GM06990 (cell line): ENCODE measurements at regions not wholly inside any gene's neighbourhood (a gene's known extent, or its start where the extent isn't known, plus 50 kb on each side); places are given as distances from the start of the nearest gene placed in this dataset.

ENCODE experiments used
- DNase-seq: peaks from one replicate; pipeline ENCODE4 v3.0.0-alpha.2; 2011; ENCODE audit not compliant: insufficient read length; ENCODE audit errors: extremely low read depth
- H3K27me3 ChIP-seq: replicated peaks from 2 replicates; pipeline ENCODE4 v1.6.0; 2011; ENCODE audit warnings: low read length; ENCODE audit not compliant: control insufficient read depth, insufficient read depth
- H3K36me3 ChIP-seq: 2 replicates; pipeline ENCODE4 v1.5.1; 2011; ENCODE audit warnings: low read length; ENCODE audit not compliant: control insufficient read depth, insufficient read depth
- H3K4me3 ChIP-seq: replicated peaks from 2 replicates; pipeline ENCODE4 v1.5.1; 2011; ENCODE audit warnings: low read depth, mild to moderate bottlenecking, control low read depth, low read length
- CTCF ChIP-seq: IDR thresholded peaks from 2 replicates; pipeline ENCODE4 v1.5.1; 2011; ENCODE audit warnings: low read length, control low read depth, mild to moderate bottlenecking, inconsistent platforms; ENCODE audit not compliant: insufficient read depth, poor library complexity, severe bottlenecking

- no peak for TF ChIP-seq CTCF
- DNase-seq = no peak
- Histone ChIP-seq H3K36me3 (no peaks in the 10 kb centered on the region), H3K27me3 (no peaks in the 10 kb centered on the region), H3K4me3 (no peak overlapping the region)
Observed at GRCh38 chr2:219944866-219945265, 317.4 kb downstream of the SLC4A3 start.

GRCh38 chr2:219946021-219946420 is 318.6 kb downstream of the SLC4A3 start:
- no peak for TF ChIP-seq CTCF
- DNase-seq = no peak

GRCh38 chr2:219946529-219946928 is 319.1 kb downstream of the SLC4A3 start:
- Histone ChIP-seq H3K27me3 (no peaks in the 10 kb centered on the region), H3K4me3 (no peak overlapping the region)
- TF ChIP-seq CTCF = no peak

More at GRCh38 chr2:219946021-219946420, 318.6 kb downstream of the SLC4A3 start:
- Histone ChIP-seq H3K4me3 (no peak overlapping the region), H3K27me3 (no peaks in the 10 kb centered on the region), H3K36me3 (no peaks in the 10 kb centered on the region)

GRCh38 chr2:219947575-219947974 is 320.1 kb downstream of the SLC4A3 start:
- Histone ChIP-seq H3K36me3 (no peaks in the 10 kb centered on the region), H3K4me3 (no peak overlapping the region), H3K27me3 (no peaks in the 10 kb centered on the region)
- no peak for DNase-seq
- TF ChIP-seq CTCF = no peak

More at GRCh38 chr2:219946529-219946928, 319.1 kb downstream of the SLC4A3 start:
- H3K36me3 ChIP-seq = no peaks in the 10 kb centered on the region
- no peak for DNase-seq

GRCh38 chr2:219949053-219949452 is 321.6 kb downstream of the SLC4A3 start:
- Histone ChIP-seq H3K27me3 (no peaks in the 10 kb centered on the region), H3K4me3 (no peak overlapping the region), H3K36me3 (no peaks in the 10 kb centered on the region)
- DNase-seq = no peak
- no peak for TF ChIP-seq CTCF

- no peak overlapping the region for H3K4me3 ChIP-seq
- no peak for TF ChIP-seq CTCF
- H3K27me3 ChIP-seq = no peaks in the 10 kb centered on the region
- no peaks in the 10 kb centered on the region for H3K36me3 ChIP-seq
- no peak for DNase-seq
Observed at GRCh38 chr2:219951099-219951498, 323.7 kb downstream of the SLC4A3 start.
